SU-DHL-6 (cell line): ENCODE measurements at regions not wholly inside any gene's neighbourhood (a gene's known extent, or its start where the extent isn't known, plus 50 kb on each side); places are given as distances from the start of the nearest gene placed in this dataset.
"Not testable (repeated sequence)": the region's sequence is repeated elsewhere in the genome, so short reads cannot be mapped to it uniquely, and the experiment has no call there.

Experiments used
- H2AFZ ChIP-seq: fragments of 200-600 bp; sonication (generic); 2 replicates; pipeline ENCODE4 v1.6.1; 2014; ENCODE audit warnings: low read depth, mild to moderate bottlenecking, moderate library complexity, mixed read lengths, antibody characterized with exemption, low read length; ENCODE audit not compliant: severe bottlenecking
- H3F3A ChIP-seq: fragments of 200-600 bp; shearing (Covaris generic); 2 replicates; pipeline ENCODE4 v1.6.0; 2016; ENCODE audit warnings: antibody characterized with exemption, mild to moderate bottlenecking; ENCODE audit not compliant: insufficient read depth
- H3K27ac ChIP-seq: fragments of 200-600 bp; sonication (generic); 2 replicates; pipeline ENCODE4 v1.5.1; 2016; ENCODE audit warnings: low read depth, mild to moderate bottlenecking, low read length, moderate library complexity, mixed read lengths
- H3K27me3 ChIP-seq: fragments of 200-600 bp; sonication (generic), shearing (Covaris generic); 2 replicates; pipeline ENCODE4 v1.6.0; 2014; ENCODE audit warnings: mild to moderate bottlenecking, low read length
- H3K36me3 ChIP-seq: fragments of 200-600 bp; sonication (generic); 2 replicates; pipeline ENCODE4 v1.6.1; 2014; ENCODE audit warnings: mild to moderate bottlenecking, low read length, mixed read lengths
- H3K4me2 ChIP-seq: fragments of 300-600, 200-600 bp; shearing (Covaris generic), sonication (generic); 2 replicates; pipeline ENCODE4 v1.6.0; 2014; ENCODE audit warnings: low read length, low read depth, mild to moderate bottlenecking; ENCODE audit not compliant: poor library complexity, severe bottlenecking
- H3K4me3 ChIP-seq: fragments of 200-600 bp; sonication (generic); 2 replicates; pipeline ENCODE4 v1.5.1; 2014; ENCODE audit warnings: antibody characterized with exemption, low read length, mild to moderate bottlenecking, mixed read lengths; ENCODE audit not compliant: insufficient read depth, poor library complexity, severe bottlenecking
- H3K79me2 ChIP-seq: fragments of 200-600 bp; sonication (generic); 2 replicates; pipeline ENCODE4 v1.6.1; 2014; ENCODE audit warnings: mild to moderate bottlenecking, low read length, moderate library complexity; ENCODE audit not compliant: insufficient read depth
- H3K9ac ChIP-seq: fragments of 200-600 bp; sonication (generic); 2 replicates; pipeline ENCODE4 v1.7.0; 2014; ENCODE audit warnings: mild to moderate bottlenecking, low read length
- H3K9me2 ChIP-seq: fragments of 200-600 bp; sonication (generic); replicated peaks from 2 replicates; pipeline ENCODE4 v1.6.1; 2014; ENCODE audit warnings: low read length; ENCODE audit not compliant: insufficient read depth
- H3K9me3 ChIP-seq: fragments of 200-600 bp; sonication (generic); 2 replicates; pipeline ENCODE4 v1.6.1; 2014; ENCODE audit warnings: low read length, mixed read lengths; ENCODE audit not compliant: insufficient read depth
- H4K20me1 ChIP-seq: fragments of 200-600 bp; sonication (generic); 2 replicates; pipeline ENCODE4 v1.6.1; 2014; ENCODE audit warnings: low read depth, mild to moderate bottlenecking, antibody characterized with exemption, low read length, moderate library complexity, mixed read lengths
- EZH2phosphoT487 ChIP-seq: fragments of 200-600 bp; sonication (generic), shearing (Covaris generic); conservative IDR thresholded peaks from 2 replicates; pipeline ENCODE4 v1.6.1; 2018; ENCODE audit warnings: mild to moderate bottlenecking, antibody characterized with exemption, low read length, moderate library complexity, mixed read lengths
- TF ChIP-seq, protein P1 (sequence below): fragments of 200-600 bp; sonication (generic); IDR thresholded peaks from one replicate; pipeline ENCODE4 v1.5.1; 2017; ENCODE audit warnings: antibody characterized with exemption, mild to moderate bottlenecking, low read length, moderate library complexity; ENCODE audit not compliant: insufficient read depth, poor library complexity, severe bottlenecking

DNA sequence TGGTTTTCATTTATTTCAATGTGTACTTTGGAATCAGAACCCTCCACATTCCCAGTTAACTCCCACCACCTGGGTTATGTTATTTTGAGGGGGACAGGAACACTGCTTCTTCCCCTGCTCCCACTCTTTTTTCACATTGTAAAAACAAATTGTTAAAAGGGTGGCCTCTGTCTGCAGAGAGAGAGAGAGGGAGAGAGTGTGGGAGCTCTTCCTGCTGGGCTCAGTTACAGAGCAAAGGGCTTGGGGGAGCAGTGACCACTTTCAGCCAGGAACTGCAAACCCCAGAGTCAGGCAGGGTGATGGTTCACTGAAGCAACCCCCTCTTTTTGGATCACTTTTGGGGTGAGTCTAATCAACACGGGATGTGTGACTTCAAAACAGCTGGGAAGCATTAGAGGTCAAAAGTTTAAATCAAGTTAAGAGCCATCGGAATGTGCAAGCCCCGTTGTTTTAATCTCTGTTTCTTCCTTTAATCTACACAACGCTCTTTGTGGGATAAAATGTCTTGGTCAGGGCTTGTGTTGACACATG lies 577.0 kb upstream of the CDH11 start:
- no peaks in the 10 kb centered on the region for H4K20me1 ChIP-seq
- H3K36me3 ChIP-seq = no peaks in the 10 kb centered on the region
- H3K4me2 ChIP-seq = no peak overlapping the region
- H3K9me2 ChIP-seq = no peaks in the 10 kb centered on the region
- H3K9ac ChIP-seq = no peak overlapping the region
- no peaks in the 10 kb centered on the region for H3F3A ChIP-seq
- H3K27me3 ChIP-seq = no peaks in the 10 kb centered on the region
- H3K27ac ChIP-seq = no peak overlapping the region
- no peak overlapping the region for H2AFZ ChIP-seq
- H3K79me2 ChIP-seq = no peaks in the 10 kb centered on the region
- no peak for TF ChIP-seq EZH2phosphoT487
- TF ChIP-seq, protein P1, sequence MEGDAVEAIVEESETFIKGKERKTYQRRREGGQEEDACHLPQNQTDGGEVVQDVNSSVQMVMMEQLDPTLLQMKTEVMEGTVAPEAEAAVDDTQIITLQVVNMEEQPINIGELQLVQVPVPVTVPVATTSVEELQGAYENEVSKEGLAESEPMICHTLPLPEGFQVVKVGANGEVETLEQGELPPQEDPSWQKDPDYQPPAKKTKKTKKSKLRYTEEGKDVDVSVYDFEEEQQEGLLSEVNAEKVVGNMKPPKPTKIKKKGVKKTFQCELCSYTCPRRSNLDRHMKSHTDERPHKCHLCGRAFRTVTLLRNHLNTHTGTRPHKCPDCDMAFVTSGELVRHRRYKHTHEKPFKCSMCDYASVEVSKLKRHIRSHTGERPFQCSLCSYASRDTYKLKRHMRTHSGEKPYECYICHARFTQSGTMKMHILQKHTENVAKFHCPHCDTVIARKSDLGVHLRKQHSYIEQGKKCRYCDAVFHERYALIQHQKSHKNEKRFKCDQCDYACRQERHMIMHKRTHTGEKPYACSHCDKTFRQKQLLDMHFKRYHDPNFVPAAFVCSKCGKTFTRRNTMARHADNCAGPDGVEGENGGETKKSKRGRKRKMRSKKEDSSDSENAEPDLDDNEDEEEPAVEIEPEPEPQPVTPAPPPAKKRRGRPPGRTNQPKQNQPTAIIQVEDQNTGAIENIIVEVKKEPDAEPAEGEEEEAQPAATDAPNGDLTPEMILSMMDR = no peak
- H3K4me3 ChIP-seq = no peak overlapping the region
- H3K9me3 ChIP-seq = no peaks in the 10 kb centered on the region

DNA sequence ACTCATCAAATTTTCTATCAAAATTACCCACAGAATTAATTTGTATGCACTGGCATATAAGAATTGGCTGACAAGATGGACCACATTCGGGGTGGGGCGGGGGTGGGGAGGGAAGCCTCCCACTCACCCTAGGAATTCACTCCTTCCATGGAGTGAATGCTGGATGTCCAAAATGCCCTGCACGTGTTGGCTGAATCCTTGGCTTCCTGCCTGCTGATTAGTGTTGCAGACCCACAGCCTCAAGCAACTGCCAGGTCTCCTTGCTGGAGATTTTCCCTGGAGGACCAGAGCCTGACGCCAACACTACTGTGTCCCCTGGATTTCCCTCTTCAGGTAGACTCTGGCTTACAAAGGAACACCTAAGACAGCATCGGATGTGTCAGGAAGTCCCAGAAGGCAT lies 575.7 kb upstream of the CDH11 start:
- no peak overlapping the region for H3K4me3 ChIP-seq
- H4K20me1 ChIP-seq = no peaks in the 10 kb centered on the region
- no peak overlapping the region for H2AFZ ChIP-seq
- H3K27me3 ChIP-seq = no peaks in the 10 kb centered on the region
- H3K9me3 ChIP-seq = no peaks in the 10 kb centered on the region
- TF ChIP-seq, protein P1 = no peak
- TF ChIP-seq EZH2phosphoT487 = no peak
- no peaks in the 10 kb centered on the region for H3K79me2 ChIP-seq
- no peaks in the 10 kb centered on the region for H3F3A ChIP-seq
- no peaks in the 10 kb centered on the region for H3K9me2 ChIP-seq
- no peak overlapping the region for H3K9ac ChIP-seq
- H3K4me2 ChIP-seq = no peak overlapping the region
- H3K27ac ChIP-seq = no peak overlapping the region
- H3K36me3 ChIP-seq = no peaks in the 10 kb centered on the region

DNA sequence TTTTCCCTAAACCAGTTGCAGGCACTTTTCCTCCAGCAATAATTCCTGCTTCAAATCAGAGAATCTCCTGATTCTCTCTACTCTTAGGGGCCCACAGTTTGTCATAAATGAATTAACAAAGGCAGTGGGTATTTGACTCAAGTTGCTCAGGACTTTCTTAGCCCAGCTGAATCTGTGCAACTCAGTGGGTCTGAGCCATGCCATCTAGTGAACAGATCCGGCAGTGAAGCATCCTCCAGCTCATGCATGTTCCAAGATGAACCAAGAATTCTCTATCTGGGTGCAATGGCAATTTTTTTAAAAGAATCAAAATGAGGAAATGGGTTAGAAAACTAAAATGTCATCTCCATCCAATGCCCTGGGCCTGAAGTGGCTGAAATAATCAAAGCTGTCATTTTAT lies 575.2 kb upstream of the CDH11 start:
- Histone ChIP-seq H4K20me1 (no peaks in the 10 kb centered on the region), H3K27me3 (no peaks in the 10 kb centered on the region), H3K79me2 (no peaks in the 10 kb centered on the region), H3K9ac (no peak overlapping the region), H3K9me3 (no peaks in the 10 kb centered on the region), H3F3A (no peaks in the 10 kb centered on the region), H3K4me2 (no peak overlapping the region), H3K27ac (no peak overlapping the region), H3K36me3 (no peaks in the 10 kb centered on the region), H3K4me3 (no peak overlapping the region), H2AFZ (no peak overlapping the region), H3K9me2 (no peaks in the 10 kb centered on the region)
- TF ChIP-seq, protein P1 = no peak
- no peak for TF ChIP-seq EZH2phosphoT487

DNA sequence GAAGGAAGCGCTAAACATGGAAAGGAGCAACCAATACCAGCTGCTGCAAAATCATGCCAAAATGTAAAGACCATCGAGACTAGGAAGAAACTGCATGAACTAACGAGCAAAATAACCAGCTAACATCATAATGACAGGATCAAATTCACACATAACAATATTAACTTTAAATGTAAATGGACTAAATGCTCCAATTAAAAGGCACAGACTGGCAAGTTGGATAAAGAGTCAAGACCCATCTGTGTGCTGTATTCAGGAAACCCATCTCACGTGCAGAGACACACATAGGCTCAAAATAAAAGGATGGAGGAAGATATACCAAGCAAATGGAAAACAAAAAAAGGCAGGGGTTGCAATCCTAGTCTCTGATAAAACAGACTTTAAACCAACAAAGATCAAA lies 570.0 kb upstream of the CDH11 start:
- H4K20me1 ChIP-seq, H3K79me2 ChIP-seq, H3K9ac ChIP-seq, H3K36me3 ChIP-seq, H3K9me2 ChIP-seq, H3F3A ChIP-seq, H3K4me3 ChIP-seq, H3K27me3 ChIP-seq, H3K27ac ChIP-seq, H3K4me2 ChIP-seq, H3K9me3 ChIP-seq, H2AFZ ChIP-seq: not testable (repeated sequence)
